ENCODE measurements at regions not wholly inside any gene's neighbourhood (a gene's known extent, or its start where the extent isn't known, plus 50 kb on each side); places are given as distances from the start of the nearest gene placed in this dataset.

GRCh38 chr12:22740656-22741355 is 115.8 kb downstream of the ETNK1 start:
- no peak for DNase-seq (ENCODE audit: low spot score)

DNA sequence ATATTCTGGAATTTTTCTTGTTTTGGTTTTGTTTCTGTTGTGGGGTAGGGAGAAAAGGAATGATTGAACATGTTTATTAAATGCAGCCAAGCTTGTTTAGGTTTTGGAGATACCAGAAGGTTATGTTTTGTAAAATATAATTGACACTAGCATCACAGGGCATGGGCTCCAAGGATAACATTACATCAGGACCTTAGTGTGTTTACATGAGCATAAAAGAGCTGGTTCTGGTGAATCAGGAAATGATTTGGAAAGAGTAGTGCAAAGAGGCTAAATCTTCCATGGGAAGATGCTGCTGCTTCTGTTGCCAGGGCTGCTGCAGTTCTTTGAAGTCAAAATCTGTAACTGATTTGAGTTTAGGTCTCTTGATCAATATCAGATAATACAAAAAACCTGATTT is 118.7 kb downstream of the ETNK1 start:
- no peak for DNase-seq (ENCODE audit: low spot score)

DNA sequence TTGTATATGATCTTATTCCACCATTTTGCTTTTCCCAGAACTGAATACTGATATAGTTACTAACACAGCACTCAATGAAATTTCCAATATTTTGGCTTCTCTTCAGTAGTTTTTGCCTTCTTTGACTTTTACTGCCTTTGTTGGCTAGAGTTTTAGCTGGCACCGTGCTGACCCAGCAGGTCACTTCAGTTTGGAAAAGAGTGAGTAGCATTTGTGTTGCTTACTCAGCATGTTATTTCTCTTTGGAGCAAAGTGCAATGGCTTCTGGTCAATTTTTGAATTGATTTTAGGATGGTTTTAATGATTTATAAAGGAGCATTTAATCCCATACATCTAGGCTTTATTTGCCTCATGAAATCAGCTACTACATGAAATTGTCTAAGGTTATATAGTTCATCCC is 119.2 kb downstream of the ETNK1 start:
- no peak for DNase-seq (ENCODE audit: low spot score)

GRCh38 chr12:22746720-22747119 is 121.7 kb downstream of the ETNK1 start:
- no peak for DNase-seq (ENCODE audit: low spot score)

DNA sequence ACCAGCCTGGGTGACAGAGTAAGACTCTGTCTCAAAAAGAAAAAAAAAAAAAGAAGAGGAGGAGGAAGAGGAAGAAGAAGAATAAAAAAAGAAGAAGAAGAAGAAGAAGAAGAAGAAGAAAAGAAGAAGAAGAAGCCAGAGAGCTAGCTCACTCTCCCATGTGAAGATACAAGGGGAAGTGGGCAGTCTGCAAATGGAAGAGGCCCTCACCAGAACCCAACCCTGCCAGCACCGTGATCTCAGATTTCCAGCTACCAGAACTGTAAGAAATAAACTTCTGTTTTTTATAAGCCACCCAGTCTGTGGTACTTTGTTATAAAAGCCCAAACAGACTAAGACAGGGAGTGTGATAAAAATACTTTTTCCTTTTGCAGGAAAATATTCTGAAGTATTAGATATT is 130.7 kb downstream of the ETNK1 start:
- DNase-seq (ENCODE audit: low spot score): no peak

- DNase-seq (ENCODE audit: low spot score): no peak
Measured at GRCh38 chr12:22759769-22760674, 135.1 kb downstream of the ETNK1 start.

GRCh38 chr12:22765421-22766130 is 140.6 kb downstream of the ETNK1 start:
- no peak for DNase-seq (ENCODE audit: low spot score)

- DNase-seq (ENCODE audit: low spot score): no peak
Measured at GRCh38 chr12:22766911-22767420, 142.0 kb downstream of the ETNK1 start.

DNA sequence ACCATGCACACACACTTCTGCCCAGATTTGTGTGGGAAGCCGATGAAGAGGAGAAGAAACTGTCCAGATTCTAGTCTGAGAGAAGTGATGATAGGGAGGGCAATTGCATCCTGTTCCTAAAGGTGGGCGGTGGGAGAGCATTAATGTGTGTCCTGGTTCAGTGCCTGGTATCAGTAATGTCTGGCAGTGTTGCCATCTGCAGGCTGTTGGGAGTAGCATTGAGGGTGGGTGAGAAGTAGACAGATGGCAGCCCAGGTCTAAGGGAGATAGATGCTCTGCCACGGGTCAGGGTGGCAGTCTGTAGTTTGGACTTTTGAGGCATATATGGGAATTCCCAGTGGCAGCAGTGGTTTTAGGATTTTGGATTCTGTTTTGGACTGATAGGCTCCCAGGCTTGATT is 156.4 kb downstream of the ETNK1 start:
- DNase-seq (ENCODE audit: low spot score): no peak

GRCh38 chr12:22787557-22787956 is 162.6 kb downstream of the ETNK1 start:
- no peak for DNase-seq (ENCODE audit: low spot score)

GRCh38 chr12:22788913-22789312 is 163.9 kb downstream of the ETNK1 start:
- DNase-seq (ENCODE audit: low spot score): no peak

- no peak for DNase-seq (ENCODE audit: low spot score)
Measured at GRCh38 chr12:22792138-22792537, 167.2 kb downstream of the ETNK1 start.

GRCh38 chr12:22794017-22794416 is 169.0 kb downstream of the ETNK1 start:
- DNase-seq (ENCODE audit: low spot score): no peak

DNA sequence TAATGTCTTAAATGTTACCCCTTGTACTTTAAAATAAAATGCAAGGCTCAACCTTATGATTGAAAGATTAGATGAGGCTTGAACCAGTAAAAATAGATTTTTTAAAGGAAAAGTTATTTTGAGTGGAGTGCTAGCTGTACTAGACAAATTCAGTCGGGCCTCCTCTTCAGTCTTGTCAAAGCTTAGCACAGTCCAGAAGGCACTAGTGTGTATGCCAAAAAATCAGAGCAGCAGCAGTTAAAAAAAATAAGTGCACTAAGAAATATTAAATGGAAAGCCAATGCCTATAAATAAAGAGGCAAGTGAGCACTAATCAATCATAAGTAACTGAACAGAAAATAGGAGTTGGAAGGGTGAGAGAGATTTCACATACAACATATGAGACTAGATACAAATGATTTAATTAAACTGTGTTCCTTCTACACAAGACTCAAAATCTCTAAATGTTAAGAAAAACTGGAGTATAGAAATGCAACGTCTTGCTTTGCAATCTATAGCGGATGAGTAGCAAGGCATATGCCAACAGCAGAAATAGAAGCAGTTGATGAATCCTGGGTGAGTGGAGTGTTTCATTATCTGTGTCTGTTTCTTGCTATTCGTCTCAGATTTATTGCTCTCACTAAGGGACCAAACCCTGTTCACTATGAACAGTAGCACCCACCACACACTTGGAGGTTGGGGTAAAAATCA is 172.1 kb downstream of the ETNK1 start:
- DNase-seq (ENCODE audit: low spot score): no peak

DNA sequence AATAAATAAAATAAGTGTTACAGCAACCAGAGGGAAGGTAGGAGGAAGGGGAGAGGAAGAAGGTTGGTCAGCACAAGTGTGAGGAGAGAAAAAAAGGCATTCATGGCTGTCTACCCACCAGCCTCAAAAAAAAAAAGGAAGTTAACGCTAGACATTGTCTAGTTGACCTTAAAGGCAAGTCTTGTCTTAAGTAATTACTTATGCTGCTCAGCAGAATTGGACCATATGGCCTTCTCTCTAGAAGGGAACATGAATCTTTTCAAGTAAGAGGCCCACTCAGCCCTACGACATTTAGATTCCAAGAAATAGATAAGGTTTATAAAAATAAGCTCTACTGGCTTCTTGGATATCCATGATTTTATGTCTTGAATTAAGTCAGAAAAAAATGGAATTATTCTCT is 172.7 kb downstream of the ETNK1 start:
- DNase-seq (ENCODE audit: low spot score): no peak

DNA sequence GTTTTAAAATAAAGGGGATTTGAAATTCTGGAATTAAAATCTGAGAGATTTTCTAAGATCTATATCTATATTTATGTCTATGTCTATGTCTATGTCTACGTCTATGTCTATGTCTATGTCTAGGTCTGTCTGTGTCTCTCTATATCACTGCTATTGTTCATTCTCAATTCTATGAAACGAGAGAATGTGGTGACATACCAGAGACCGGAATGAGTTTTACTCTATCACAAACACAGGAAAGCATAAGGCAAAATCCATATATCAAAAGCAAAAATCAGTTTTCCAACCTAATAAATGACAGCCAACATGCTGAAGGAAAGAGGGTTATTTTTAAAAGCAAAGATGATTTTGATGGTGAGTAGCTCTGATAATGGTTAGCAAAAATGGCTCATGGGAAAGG is 173.1 kb downstream of the ETNK1 start:
- DNase-seq (ENCODE audit: low spot score): no peak

DNA sequence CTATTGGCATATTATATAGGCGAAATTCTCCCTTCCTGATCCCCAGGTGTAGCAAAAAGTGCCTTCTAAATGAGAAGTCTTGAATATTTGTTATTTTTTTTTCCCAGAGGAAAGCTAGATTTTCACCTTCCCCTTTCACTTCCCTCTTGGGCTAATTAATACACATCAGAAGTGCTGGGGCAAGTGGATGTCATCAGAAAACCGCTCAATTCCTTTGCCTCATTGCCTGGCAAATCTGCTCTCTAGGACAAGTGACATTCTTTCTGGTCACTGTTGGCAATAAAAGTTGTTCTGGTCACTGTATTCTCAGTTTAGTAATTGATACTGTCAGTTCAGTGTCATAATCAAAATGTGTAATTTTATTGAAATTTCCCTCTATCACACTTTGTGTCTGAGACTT is 174.5 kb downstream of the ETNK1 start:
- no peak for DNase-seq (ENCODE audit: low spot score)

GRCh38 chr12:22800332-22800731 is 175.4 kb downstream of the ETNK1 start:
- DNase-seq (ENCODE audit: low spot score): no peak

GRCh38 chr12:22802883-22803630 is 178.1 kb downstream of the ETNK1 start:
- DNase-seq (ENCODE audit: low spot score): no peak

DNA sequence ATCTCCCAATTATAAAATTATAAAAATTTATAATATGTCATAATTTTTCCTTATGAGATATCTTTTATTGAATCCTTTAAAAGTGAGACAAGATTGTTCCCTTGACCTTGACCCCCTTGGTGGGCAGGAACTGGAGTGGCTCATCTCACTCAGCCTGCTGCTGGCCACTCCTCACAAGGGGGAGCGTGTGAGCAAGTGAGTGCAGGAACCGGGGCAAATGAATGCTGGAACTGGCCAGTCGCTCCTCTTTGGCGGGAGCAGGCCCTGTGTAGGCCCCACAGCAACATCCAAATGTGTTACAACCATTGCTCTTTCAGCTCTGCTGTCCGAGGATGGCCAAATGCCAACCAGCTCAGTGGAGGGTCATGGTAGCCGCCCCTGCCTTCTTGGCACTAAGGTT is 178.8 kb downstream of the ETNK1 start:
- DNase-seq (ENCODE audit: low spot score): no peak

DNA sequence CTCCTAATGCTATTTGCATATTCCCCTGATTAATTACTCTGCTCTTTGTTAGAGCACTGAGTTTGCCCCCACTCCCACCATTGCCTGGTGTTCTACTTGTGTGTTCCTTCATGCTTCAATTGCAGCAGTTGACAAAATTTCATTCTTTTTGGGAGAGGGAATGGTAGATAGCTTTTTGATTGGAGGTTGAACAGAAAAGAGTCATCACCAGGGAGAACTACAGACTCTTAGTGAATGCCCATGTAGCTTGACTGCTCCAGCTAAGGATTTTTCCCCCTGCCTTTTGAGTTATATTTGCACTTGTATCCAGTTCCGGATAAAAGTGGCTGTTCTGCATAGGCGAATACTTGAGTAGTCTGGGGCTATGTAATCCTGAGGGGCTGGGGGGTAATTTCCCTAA is 183.9 kb downstream of the ETNK1 start:
- no peak for DNase-seq (ENCODE audit: low spot score)
